SU-DHL-6 (cell line): ENCODE measurements at regions not wholly inside any gene's neighbourhood (a gene's known extent, or its start where the extent isn't known, plus 50 kb on each side); places are given as distances from the start of the nearest gene placed in this dataset.

ENCODE experiments used
- H2AFZ ChIP-seq: fragments of 200-600 bp; sonication (generic); 2 replicates; pipeline ENCODE4 v1.6.1; 2014; ENCODE audit warnings: low read depth, mild to moderate bottlenecking, moderate library complexity, mixed read lengths, antibody characterized with exemption, low read length; ENCODE audit not compliant: severe bottlenecking
- H3F3A ChIP-seq: fragments of 200-600 bp; shearing (Covaris generic); 2 replicates; pipeline ENCODE4 v1.6.0; 2016; ENCODE audit warnings: antibody characterized with exemption, mild to moderate bottlenecking; ENCODE audit not compliant: insufficient read depth
- H3K27ac ChIP-seq: fragments of 200-600 bp; sonication (generic); 2 replicates; pipeline ENCODE4 v1.5.1; 2016; ENCODE audit warnings: low read depth, mild to moderate bottlenecking, low read length, moderate library complexity, mixed read lengths
- H3K27me3 ChIP-seq: fragments of 200-600 bp; sonication (generic), shearing (Covaris generic); 2 replicates; pipeline ENCODE4 v1.6.0; 2014; ENCODE audit warnings: mild to moderate bottlenecking, low read length
- H3K36me3 ChIP-seq: fragments of 200-600 bp; sonication (generic); 2 replicates; pipeline ENCODE4 v1.6.1; 2014; ENCODE audit warnings: mild to moderate bottlenecking, low read length, mixed read lengths
- H3K4me2 ChIP-seq: fragments of 300-600, 200-600 bp; shearing (Covaris generic), sonication (generic); 2 replicates; pipeline ENCODE4 v1.6.0; 2014; ENCODE audit warnings: low read length, low read depth, mild to moderate bottlenecking; ENCODE audit not compliant: poor library complexity, severe bottlenecking
- H3K4me3 ChIP-seq: fragments of 200-600 bp; sonication (generic); 2 replicates; pipeline ENCODE4 v1.5.1; 2014; ENCODE audit warnings: antibody characterized with exemption, low read length, mild to moderate bottlenecking, mixed read lengths; ENCODE audit not compliant: insufficient read depth, poor library complexity, severe bottlenecking
- H3K79me2 ChIP-seq: fragments of 200-600 bp; sonication (generic); 2 replicates; pipeline ENCODE4 v1.6.1; 2014; ENCODE audit warnings: mild to moderate bottlenecking, low read length, moderate library complexity; ENCODE audit not compliant: insufficient read depth
- H3K9ac ChIP-seq: fragments of 200-600 bp; sonication (generic); 2 replicates; pipeline ENCODE4 v1.7.0; 2014; ENCODE audit warnings: mild to moderate bottlenecking, low read length
- H3K9me2 ChIP-seq: fragments of 200-600 bp; sonication (generic); replicated peaks from 2 replicates; pipeline ENCODE4 v1.6.1; 2014; ENCODE audit warnings: low read length; ENCODE audit not compliant: insufficient read depth
- H3K9me3 ChIP-seq: fragments of 200-600 bp; sonication (generic); 2 replicates; pipeline ENCODE4 v1.6.1; 2014; ENCODE audit warnings: low read length, mixed read lengths; ENCODE audit not compliant: insufficient read depth
- H4K20me1 ChIP-seq: fragments of 200-600 bp; sonication (generic); 2 replicates; pipeline ENCODE4 v1.6.1; 2014; ENCODE audit warnings: low read depth, mild to moderate bottlenecking, antibody characterized with exemption, low read length, moderate library complexity, mixed read lengths
- CTCF ChIP-seq: fragments of 200-600 bp; sonication (generic); IDR thresholded peaks from one replicate; pipeline ENCODE4 v1.5.1; 2017; ENCODE audit warnings: antibody characterized with exemption, mild to moderate bottlenecking, low read length, moderate library complexity; ENCODE audit not compliant: insufficient read depth, poor library complexity, severe bottlenecking
- EZH2phosphoT487 ChIP-seq: fragments of 200-600 bp; sonication (generic), shearing (Covaris generic); conservative IDR thresholded peaks from 2 replicates; pipeline ENCODE4 v1.6.1; 2018; ENCODE audit warnings: mild to moderate bottlenecking, antibody characterized with exemption, low read length, moderate library complexity, mixed read lengths

GRCh38 chr9:99515895-99516656 lies 294.0 kb downstream of the SEC61B start:
- Histone ChIP-seq H4K20me1 (no peaks in the 10 kb centered on the region), H3K79me2 (no peaks in the 10 kb centered on the region), H3K9me3 (no peaks in the 10 kb centered on the region), H3K27ac (no peak overlapping the region), H3K27me3 (no peaks in the 10 kb centered on the region), H3K4me3 (no peak overlapping the region), H3K9ac (no peak overlapping the region), H2AFZ (no peak overlapping the region), H3K4me2 (no peak overlapping the region), H3F3A (no peaks in the 10 kb centered on the region), H3K36me3 (no peaks in the 10 kb centered on the region), H3K9me2 (no peaks in the 10 kb centered on the region)
- no peak for TF ChIP-seq EZH2phosphoT487
- TF ChIP-seq CTCF, result no peak

- Histone ChIP-seq H3K27me3 (no peaks in the 10 kb centered on the region), H3K4me2 (no peak overlapping the region), H3K4me3 (no peak overlapping the region), H3K36me3 (no peaks in the 10 kb centered on the region), H3K9ac (no peak overlapping the region), H3K27ac (no peak overlapping the region), H3F3A (no peaks in the 10 kb centered on the region), H3K9me2 (no peaks in the 10 kb centered on the region), H3K79me2 (no peaks in the 10 kb centered on the region), H3K9me3 (no peaks in the 10 kb centered on the region), H4K20me1 (no peaks in the 10 kb centered on the region), H2AFZ (no peak overlapping the region)
- TF ChIP-seq EZH2phosphoT487 (no peak), CTCF (no peak)
These were observed 294.6 kb downstream of the SEC61B start for GRCh38 chr9:99516657-99517049.

- H3K9me3 ChIP-seq, result no peaks in the 10 kb centered on the region
- no peaks in the 10 kb centered on the region for H3K9me2 ChIP-seq
- H3K79me2 ChIP-seq, result no peaks in the 10 kb centered on the region
- no peaks in the 10 kb centered on the region for H3F3A ChIP-seq
- TF ChIP-seq EZH2phosphoT487, result no peak
- no peak for TF ChIP-seq CTCF
- H3K4me3 ChIP-seq, result no peak overlapping the region
- no peak overlapping the region for H3K9ac ChIP-seq
- no peaks in the 10 kb centered on the region for H3K36me3 ChIP-seq
- H3K4me2 ChIP-seq, result no peak overlapping the region
- no peak overlapping the region for H3K27ac ChIP-seq
- no peak overlapping the region for H2AFZ ChIP-seq
- no peaks in the 10 kb centered on the region for H4K20me1 ChIP-seq
- no peaks in the 10 kb centered on the region for H3K27me3 ChIP-seq
These were observed 297.8 kb upstream of the NR4A3 start for GRCh38 chr9:99523838-99524237.
